Activated B cell treated with CpG ODN at 0.5 μM for 24 hours (primary cell): ENCODE measurements at regions not wholly inside any gene's neighbourhood (a gene's known extent, or its start where the extent isn't known, plus 50 kb on each side); places are given as distances from the start of the nearest gene placed in this dataset.
A peak's percentile ranks its signal among the peaks of the same experiment; 100 is the strongest.
"Not testable (repeated sequence)": the region's sequence is repeated elsewhere in the genome, so short reads cannot be mapped to it uniquely, and the experiment has no call there.

Source experiments
- ATAC-seq: fragments of 200-7000 bp; cut with Tn5 transposase; one replicate; pipeline ENCODE4 v1.10.0; 2021; ENCODE audit warnings: low read depth, mild to moderate bottlenecking, moderate library complexity
- CTCF ChIA-PET: fragments of 350-600 bp; sonication (Branson Sonifier 250); formaldehyde crosslinking; loops from one replicate; lab custom pipeline; 2021; ENCODE audit warnings: antibody characterized with exemption; lab: Charles Lee
- POLR2A ChIA-PET: fragments of 350-600 bp; sonication (Branson Sonifier 250); formaldehyde crosslinking; loops from one replicate; lab custom pipeline; 2021; ENCODE audit warnings: antibody characterized with exemption; lab: Charles Lee
- DNase-seq: peaks from one replicate; pipeline ENCODE4 v3.0.0; 2022
- H3K27ac Mint-ChIP-seq: one replicate; pipeline ENCODE4 v1.8.0; 2020; ENCODE audit warnings: mixed read lengths
- H3K27me3 Mint-ChIP-seq: one replicate; pipeline ENCODE4 v1.8.0; 2021; ENCODE audit warnings: mixed read lengths
- H3K36me3 Mint-ChIP-seq: one replicate; pipeline ENCODE4 v1.8.0; 2021; ENCODE audit warnings: low read depth, mixed read lengths
- H3K4me1 Mint-ChIP-seq: one replicate; pipeline ENCODE4 v1.8.0; 2021; ENCODE audit warnings: mixed read lengths
- H3K4me3 Mint-ChIP-seq: one replicate; pipeline ENCODE4 v1.8.0; 2020; ENCODE audit warnings: mild to moderate bottlenecking, mixed read lengths
- H3K9me3 Mint-ChIP-seq: one replicate; pipeline ENCODE4 v1.8.0; 2020; ENCODE audit warnings: mixed read lengths
- intact Hi-C: fragments of 100-400 bp; cut with micrococcal nuclease; formaldehyde crosslinking; loops from one replicate; pipeline ENCODE4 v1.15.1; 2024
- TF ChIP-seq, protein P1 (sequence below): fragments of 200-600 bp; IDR thresholded peaks from one replicate; pipeline ENCODE4 v1.8.0; 2022; ENCODE audit warnings: antibody characterized with exemption, mild to moderate bottlenecking

DNA sequence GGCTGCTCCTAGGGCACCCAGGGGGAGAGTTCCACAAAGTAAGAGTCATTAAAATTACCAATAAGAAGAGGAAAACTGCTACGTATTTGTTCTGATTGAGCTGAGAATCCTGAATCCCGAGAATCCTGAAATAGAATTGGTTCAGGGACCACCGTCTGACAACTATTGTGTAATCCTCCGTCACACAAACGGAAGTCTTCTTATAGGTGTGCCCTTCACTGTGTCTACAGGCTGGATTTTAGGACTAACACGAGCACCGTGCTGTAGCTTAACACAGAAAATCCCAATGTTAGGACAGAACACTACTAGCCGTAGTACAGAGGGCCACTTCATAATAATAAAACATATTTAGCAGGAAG, 50.6 kb upstream of the RNF182 start:
- no peak overlapping the region for H3K27ac Mint-ChIP-seq
- no peaks in the 10 kb centered on the region for H3K36me3 Mint-ChIP-seq
- TF ChIP-seq, protein P1, sequence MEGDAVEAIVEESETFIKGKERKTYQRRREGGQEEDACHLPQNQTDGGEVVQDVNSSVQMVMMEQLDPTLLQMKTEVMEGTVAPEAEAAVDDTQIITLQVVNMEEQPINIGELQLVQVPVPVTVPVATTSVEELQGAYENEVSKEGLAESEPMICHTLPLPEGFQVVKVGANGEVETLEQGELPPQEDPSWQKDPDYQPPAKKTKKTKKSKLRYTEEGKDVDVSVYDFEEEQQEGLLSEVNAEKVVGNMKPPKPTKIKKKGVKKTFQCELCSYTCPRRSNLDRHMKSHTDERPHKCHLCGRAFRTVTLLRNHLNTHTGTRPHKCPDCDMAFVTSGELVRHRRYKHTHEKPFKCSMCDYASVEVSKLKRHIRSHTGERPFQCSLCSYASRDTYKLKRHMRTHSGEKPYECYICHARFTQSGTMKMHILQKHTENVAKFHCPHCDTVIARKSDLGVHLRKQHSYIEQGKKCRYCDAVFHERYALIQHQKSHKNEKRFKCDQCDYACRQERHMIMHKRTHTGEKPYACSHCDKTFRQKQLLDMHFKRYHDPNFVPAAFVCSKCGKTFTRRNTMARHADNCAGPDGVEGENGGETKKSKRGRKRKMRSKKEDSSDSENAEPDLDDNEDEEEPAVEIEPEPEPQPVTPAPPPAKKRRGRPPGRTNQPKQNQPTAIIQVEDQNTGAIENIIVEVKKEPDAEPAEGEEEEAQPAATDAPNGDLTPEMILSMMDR = no peak
- POLR2A ChIA-PET = interaction anchor here (0.9 kb wide), 1 partner anchor 39 kb away, joined by 3 read pairs; no protein-coding TSS in a partner anchor
- H3K9me3 Mint-ChIP-seq = peaks cover 4% of the 10 kb centered on the region
- no peak for ATAC-seq
- CTCF ChIA-PET = interaction anchor here (0.8 to 2.7 kb wide), 10 partner anchors 10 to 268 kb away, joined by 3 to 19 read pairs (median 4); no protein-coding TSS in a partner anchor
- peak overlapping the region; percentile 77 for H3K4me3 Mint-ChIP-seq
- H3K4me1 Mint-ChIP-seq = peaks cover 20% of the 10 kb centered on the region
- H3K27me3 Mint-ChIP-seq = peaks cover 2% of the 10 kb centered on the region
- intact Hi-C loops = no loop called here
- no peak for DNase-seq

DNA sequence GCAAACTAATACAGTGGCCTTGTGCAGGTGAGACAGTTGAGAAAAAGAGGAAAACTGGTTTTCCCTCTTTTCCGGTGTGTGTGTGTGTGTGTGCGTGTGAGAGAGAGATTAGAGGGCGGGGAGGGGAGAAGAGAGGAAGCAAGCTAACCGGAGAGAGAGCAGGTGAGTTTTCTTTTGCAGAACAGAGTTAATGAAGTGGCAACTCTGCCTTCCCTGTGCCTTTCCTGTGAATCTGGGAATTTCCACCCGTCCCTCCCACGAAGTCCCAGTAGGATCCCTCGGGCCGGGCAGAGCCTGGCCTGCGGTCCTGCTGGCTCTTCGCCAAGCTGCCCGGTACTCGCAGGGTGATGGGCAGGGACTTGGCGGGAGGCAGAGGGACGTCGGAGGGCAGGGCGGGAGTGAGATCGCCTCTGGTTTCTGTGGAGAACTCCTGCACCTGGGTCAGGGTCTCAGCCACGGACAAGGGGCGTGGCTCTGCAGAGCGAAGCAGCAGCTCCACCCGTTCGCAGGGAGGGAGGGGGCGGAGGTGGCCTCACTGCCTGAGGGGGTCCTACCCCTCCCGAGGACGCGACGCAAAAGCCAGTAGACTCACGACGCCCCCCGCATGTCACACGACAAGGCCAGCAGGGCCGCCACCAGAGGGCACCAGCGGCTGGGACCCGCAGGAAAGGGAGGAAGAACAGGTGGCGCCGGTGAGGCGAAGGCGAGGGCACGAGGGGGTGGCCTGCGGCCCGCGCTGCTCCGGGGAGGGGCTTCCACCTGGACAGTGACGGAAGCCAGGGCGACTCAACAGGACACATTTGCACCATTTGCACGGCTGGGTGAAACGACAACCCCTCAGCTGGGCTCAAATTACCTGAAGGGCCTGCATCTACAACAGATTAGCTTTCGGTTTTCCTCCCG, 51.2 kb upstream of the RNF182 start:
- ChIA-PET POLR2A (interaction anchor here (0.9 kb wide), 1 partner anchor 40 kb away, joined by 3 read pairs; no protein-coding TSS in a partner anchor), CTCF (interaction anchor here (0.8 to 2.7 kb wide), 10 partner anchors 9 to 269 kb away, joined by 3 to 19 read pairs (median 4); no protein-coding TSS in a partner anchor)
- intact Hi-C loops = loop anchor here (1.0 to 2.0 kb wide), 4 partner anchors 59 to 271 kb away; partner anchors contain the start of gene MCUR1
- DNase-seq = peak; percentile 74
- Mint-ChIP-seq H3K4me3 (peak overlapping the region; percentile 77), H3K27ac (no peak overlapping the region), H3K36me3 (no peaks in the 10 kb centered on the region), H3K4me1 (peaks cover 20% of the 10 kb centered on the region), H3K27me3 (peaks cover 2% of the 10 kb centered on the region), H3K9me3 (peaks cover 4% of the 10 kb centered on the region)
- peak; percentile 87 for ATAC-seq
- TF ChIP-seq, protein P1 = peak; percentile 80

DNA sequence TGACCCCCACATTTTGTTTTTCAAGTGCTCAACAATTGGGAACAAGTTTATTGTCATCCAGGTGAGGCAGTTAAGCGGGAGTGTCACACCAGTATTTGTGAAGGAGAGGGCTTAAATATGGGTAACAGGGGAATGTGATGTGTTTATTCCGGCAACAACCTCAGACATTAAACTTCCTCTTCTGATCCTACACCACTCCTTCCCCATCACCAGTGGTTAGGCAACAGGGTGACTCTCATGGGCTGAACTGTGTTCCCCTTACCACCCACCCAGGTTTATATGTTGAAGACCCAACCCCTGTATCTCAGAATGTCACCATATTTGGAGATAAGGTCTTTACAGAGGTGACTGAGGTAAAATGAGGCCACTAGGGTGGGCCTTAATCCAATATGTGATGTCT, 52.1 kb upstream of the RNF182 start:
- no peak overlapping the region for H3K27ac Mint-ChIP-seq
- intact Hi-C loops = loop anchor here (1.0 to 2.0 kb wide), 4 partner anchors 58 to 272 kb away; partner anchors contain the start of gene MCUR1
- POLR2A ChIA-PET = no interaction called here

DNA sequence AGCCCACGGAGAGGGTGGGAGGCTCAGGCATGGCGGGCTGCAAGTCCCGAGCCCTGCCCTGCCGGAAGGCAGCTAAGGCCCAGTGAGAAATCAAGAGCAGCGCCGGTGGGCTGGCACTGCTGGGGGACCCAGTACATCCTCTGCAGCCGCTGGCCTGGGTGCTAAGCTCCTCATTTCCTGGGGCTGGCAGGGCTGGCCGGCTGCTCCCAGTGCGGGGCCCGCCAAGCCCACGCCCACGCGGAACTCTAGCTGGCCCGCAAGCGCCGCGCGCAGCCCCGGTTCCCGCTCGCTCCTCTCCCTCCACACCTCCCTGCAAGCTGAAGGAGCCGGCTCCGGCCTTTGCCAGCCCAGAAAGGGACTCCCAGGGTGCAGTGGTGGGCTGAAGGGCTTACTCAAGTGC, 52.7 kb upstream of the RNF182 start:
- CTCF ChIA-PET = interaction anchor here (0.9 to 1.1 kb wide), 2 partner anchors 19 to 195 kb away, joined by 3 to 4 read pairs; no protein-coding TSS in a partner anchor
- H3K4me1 Mint-ChIP-seq = peaks cover 20% of the 10 kb centered on the region
- H3K36me3 Mint-ChIP-seq, ATAC-seq, H3K27me3 Mint-ChIP-seq, POLR2A ChIA-PET, H3K4me3 Mint-ChIP-seq, H3K27ac Mint-ChIP-seq, H3K9me3 Mint-ChIP-seq, DNase-seq: not testable (repeated sequence)
- intact Hi-C loops = loop anchor here (2.0 kb wide), 1 partner anchor 57 kb away; the partner anchor contains the start of gene MCUR1

More for the DNA sequence above, 52.1 kb upstream of the RNF182 start:
- ATAC-seq = no peak
- Mint-ChIP-seq H3K36me3 (no peaks in the 10 kb centered on the region), H3K4me1 (peaks cover 20% of the 10 kb centered on the region), H3K9me3 (no peaks in the 10 kb centered on the region), H3K4me3 (peak overlapping the region; percentile 77), H3K27me3 (peaks cover 2% of the 10 kb centered on the region)
- TF ChIP-seq, protein P1 = no peak
- CTCF ChIA-PET = interaction anchor here (1.4 to 2.7 kb wide), 2 partner anchors 11 to 194 kb away, joined by 4 to 19 read pairs; no protein-coding TSS in a partner anchor
- DNase-seq = no peak

DNA sequence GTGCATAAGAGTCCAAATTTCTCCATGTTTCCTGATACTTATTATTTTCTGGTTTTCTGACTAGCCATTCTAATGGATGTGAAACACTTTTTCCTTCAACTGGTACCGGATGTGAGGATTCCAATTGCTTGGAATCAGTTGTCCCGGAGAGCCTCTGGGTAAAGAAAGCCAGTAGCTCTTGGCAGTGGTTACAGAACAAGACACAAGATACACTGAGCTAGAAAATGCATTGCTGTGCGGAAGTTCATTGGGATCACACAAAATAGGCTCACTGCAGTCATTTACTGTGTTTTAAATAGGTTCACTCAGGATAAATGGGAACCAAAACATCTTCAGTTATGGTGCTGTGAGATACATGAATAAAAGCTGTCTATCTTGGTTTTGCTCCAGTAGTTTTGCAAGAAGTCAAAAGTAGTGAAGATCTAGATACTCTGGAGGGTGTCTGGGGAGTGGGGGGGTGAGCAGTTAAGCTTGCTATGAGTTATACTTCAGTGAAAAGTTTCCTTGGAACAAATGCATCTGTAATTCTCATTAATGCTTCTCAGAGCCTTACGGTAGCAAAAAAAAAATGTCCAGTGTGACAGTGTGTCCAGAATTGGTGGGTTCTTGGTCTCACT, 54.4 kb upstream of the RNF182 start:
- no peak overlapping the region for H3K27ac Mint-ChIP-seq
- CTCF ChIA-PET = no interaction called here
- intact Hi-C loops = no loop called here

More for the DNA sequence above, 54.4 kb upstream of the RNF182 start:
- H3K36me3 Mint-ChIP-seq = no peaks in the 10 kb centered on the region
- POLR2A ChIA-PET = interaction anchor here (0.6 kb wide), 1 partner anchor 16 kb away, joined by 4 read pairs; no protein-coding TSS in a partner anchor
- DNase-seq (no peak), ATAC-seq (no peak)
- H3K4me1 Mint-ChIP-seq = peaks cover 20% of the 10 kb centered on the region
- peaks cover 4% of the 10 kb centered on the region for H3K27me3 Mint-ChIP-seq
- no peak overlapping the region for H3K4me3 Mint-ChIP-seq
- no peaks in the 10 kb centered on the region for H3K9me3 Mint-ChIP-seq
- TF ChIP-seq, protein P1 = no peak
